ENCODE measurements at regions not wholly inside any gene's neighbourhood (a gene's known extent, or its start where the extent isn't known, plus 50 kb on each side); places are given as distances from the start of the nearest gene placed in this dataset.
A peak's percentile ranks its signal among the peaks of the same experiment; 100 is the strongest.

- Mint-ChIP-seq H3K27me3 (no peaks in the 10 kb centered on the region), H3K4me3 (no peak overlapping the region), H3K36me3 (peaks cover 18% of the 10 kb centered on the region), H3K9me3 (peaks cover 6% of the 10 kb centered on the region), H3K27ac (no peak overlapping the region), H3K4me1 (no peaks in the 10 kb centered on the region)
- no peak for ATAC-seq
Observed at GRCh38 chr9:80369641-80370040, 797.9 kb downstream of the TLE4 start.

- H3K4me3 Mint-ChIP-seq, result no peak overlapping the region
Observed at GRCh38 chr9:80366626-80367025, 794.9 kb downstream of the TLE4 start.

GRCh38 chr9:80359941-80360881, 788.4 kb downstream of the TLE4 start:
- H3K4me1 Mint-ChIP-seq, result peaks cover 5% of the 10 kb centered on the region
- peaks cover 52% of the 10 kb centered on the region for H3K36me3 Mint-ChIP-seq
- peak; percentile 34 for ATAC-seq
- H3K27ac Mint-ChIP-seq, result no peak overlapping the region
- H3K4me3 Mint-ChIP-seq, result no peak overlapping the region
- peaks cover 11% of the 10 kb centered on the region for H3K9me3 Mint-ChIP-seq
- H3K27me3 Mint-ChIP-seq, result no peaks in the 10 kb centered on the region

More at GRCh38 chr9:80366626-80367025, 794.9 kb downstream of the TLE4 start:
- no peak for ATAC-seq
- peaks cover 14% of the 10 kb centered on the region for H3K9me3 Mint-ChIP-seq
- no peaks in the 10 kb centered on the region for H3K27me3 Mint-ChIP-seq
- H3K36me3 Mint-ChIP-seq, result peaks cover 34% of the 10 kb centered on the region
- H3K27ac Mint-ChIP-seq, result no peak overlapping the region
- no peaks in the 10 kb centered on the region for H3K4me1 Mint-ChIP-seq

- peak; percentile 27 for ATAC-seq
- H3K27ac Mint-ChIP-seq, result no peak overlapping the region
- H3K27me3 Mint-ChIP-seq, result no peaks in the 10 kb centered on the region
- H3K4me3 Mint-ChIP-seq, result no peak overlapping the region
- H3K4me1 Mint-ChIP-seq, result peaks cover 5% of the 10 kb centered on the region
- peaks cover 7% of the 10 kb centered on the region for H3K9me3 Mint-ChIP-seq
- H3K36me3 Mint-ChIP-seq, result peaks cover 52% of the 10 kb centered on the region
Observed at GRCh38 chr9:80359291-80359690, 787.5 kb downstream of the TLE4 start.

GRCh38 chr9:80352967-80353366, 781.2 kb downstream of the TLE4 start:
- peaks cover 25% of the 10 kb centered on the region for H3K36me3 Mint-ChIP-seq
- no peak overlapping the region for H3K27ac Mint-ChIP-seq
- no peaks in the 10 kb centered on the region for H3K9me3 Mint-ChIP-seq
- H3K4me3 Mint-ChIP-seq, result no peak overlapping the region
- ATAC-seq, result no peak
- no peaks in the 10 kb centered on the region for H3K27me3 Mint-ChIP-seq
- H3K4me1 Mint-ChIP-seq, result peaks cover 5% of the 10 kb centered on the region

- Mint-ChIP-seq H3K36me3 (peaks cover 19% of the 10 kb centered on the region), H3K9me3 (no peaks in the 10 kb centered on the region), H3K27me3 (no peaks in the 10 kb centered on the region), H3K4me1 (no peaks in the 10 kb centered on the region), H3K4me3 (no peak overlapping the region), H3K27ac (no peak overlapping the region)
- ATAC-seq, result no peak
Observed at GRCh38 chr9:80351612-80352011, 779.8 kb downstream of the TLE4 start.

GRCh38 chr9:80326105-80326504, 754.3 kb downstream of the TLE4 start:
- no peak for ATAC-seq
- Mint-ChIP-seq H3K4me1 (no peaks in the 10 kb centered on the region), H3K36me3 (peaks cover 33% of the 10 kb centered on the region), H3K27me3 (no peaks in the 10 kb centered on the region), H3K9me3 (peaks cover 6% of the 10 kb centered on the region), H3K4me3 (no peak overlapping the region), H3K27ac (no peak overlapping the region)

GRCh38 chr9:80320916-80321315, 749.2 kb downstream of the TLE4 start:
- Mint-ChIP-seq H3K4me3 (no peak overlapping the region), H3K4me1 (no peaks in the 10 kb centered on the region), H3K36me3 (peaks cover 6% of the 10 kb centered on the region), H3K27me3 (no peaks in the 10 kb centered on the region), H3K27ac (no peak overlapping the region), H3K9me3 (no peaks in the 10 kb centered on the region)
- no peak for ATAC-seq

- peaks cover 6% of the 10 kb centered on the region for H3K36me3 Mint-ChIP-seq
- no peaks in the 10 kb centered on the region for H3K4me1 Mint-ChIP-seq
- no peaks in the 10 kb centered on the region for H3K27me3 Mint-ChIP-seq
- no peaks in the 10 kb centered on the region for H3K9me3 Mint-ChIP-seq
- no peak for ATAC-seq
- H3K27ac Mint-ChIP-seq, result no peak overlapping the region
- H3K4me3 Mint-ChIP-seq, result no peak overlapping the region
Observed at GRCh38 chr9:80320480-80320879, 748.7 kb downstream of the TLE4 start.

GRCh38 chr9:80305136-80305535, 733.4 kb downstream of the TLE4 start:
- ATAC-seq, result no peak
- Mint-ChIP-seq H3K27me3 (no peaks in the 10 kb centered on the region), H3K36me3 (peaks cover 20% of the 10 kb centered on the region), H3K4me1 (peaks cover 8% of the 10 kb centered on the region), H3K4me3 (no peak overlapping the region), H3K27ac (no peak overlapping the region), H3K9me3 (no peaks in the 10 kb centered on the region)

- Mint-ChIP-seq H3K36me3 (peaks cover 40% of the 10 kb centered on the region), H3K27me3 (no peaks in the 10 kb centered on the region), H3K4me3 (no peak overlapping the region), H3K27ac (no peak overlapping the region), H3K4me1 (no peaks in the 10 kb centered on the region), H3K9me3 (peaks cover 17% of the 10 kb centered on the region)
- ATAC-seq, result no peak
Observed at GRCh38 chr9:80294955-80295354, 723.2 kb downstream of the TLE4 start.

- Mint-ChIP-seq H3K4me3 (no peak overlapping the region), H3K36me3 (peaks cover 42% of the 10 kb centered on the region), H3K27ac (no peak overlapping the region), H3K27me3 (no peaks in the 10 kb centered on the region), H3K9me3 (peaks cover 18% of the 10 kb centered on the region), H3K4me1 (peaks cover 3% of the 10 kb centered on the region)
- no peak for ATAC-seq
Observed at GRCh38 chr9:80294318-80294717, 722.6 kb downstream of the TLE4 start.

GRCh38 chr9:80292231-80292630, 720.5 kb downstream of the TLE4 start:
- peaks cover 49% of the 10 kb centered on the region for H3K36me3 Mint-ChIP-seq
- no peak for ATAC-seq
- H3K4me1 Mint-ChIP-seq, result peaks cover 7% of the 10 kb centered on the region
- H3K27me3 Mint-ChIP-seq, result no peaks in the 10 kb centered on the region
- peaks cover 17% of the 10 kb centered on the region for H3K9me3 Mint-ChIP-seq
- no peak overlapping the region for H3K4me3 Mint-ChIP-seq
- no peak overlapping the region for H3K27ac Mint-ChIP-seq

GRCh38 chr9:80285326-80285725, 713.6 kb downstream of the TLE4 start:
- peaks cover 7% of the 10 kb centered on the region for H3K4me1 Mint-ChIP-seq
- H3K27ac Mint-ChIP-seq, result no peak overlapping the region

GRCh38 chr9:80282766-80283165, 711.0 kb downstream of the TLE4 start:
- Mint-ChIP-seq H3K9me3 (no peaks in the 10 kb centered on the region), H3K27ac (no peak overlapping the region), H3K36me3 (peaks cover 18% of the 10 kb centered on the region), H3K4me3 (no peak overlapping the region), H3K4me1 (no peaks in the 10 kb centered on the region), H3K27me3 (no peaks in the 10 kb centered on the region)
- ATAC-seq, result no peak

More at GRCh38 chr9:80285326-80285725, 713.6 kb downstream of the TLE4 start:
- Mint-ChIP-seq H3K9me3 (peaks cover 4% of the 10 kb centered on the region), H3K36me3 (peaks cover 25% of the 10 kb centered on the region), H3K4me3 (no peak overlapping the region), H3K27me3 (no peaks in the 10 kb centered on the region)
- no peak for ATAC-seq

- Mint-ChIP-seq H3K36me3 (peaks cover 57% of the 10 kb centered on the region), H3K27ac (no peak overlapping the region), H3K27me3 (no peaks in the 10 kb centered on the region), H3K9me3 (peaks cover 25% of the 10 kb centered on the region), H3K4me1 (no peaks in the 10 kb centered on the region), H3K4me3 (no peak overlapping the region)
- ATAC-seq, result no peak
Observed at GRCh38 chr9:80259079-80259478, 687.3 kb downstream of the TLE4 start.
